Lung (tissue), 11 donors: ENCODE measurements at regions not wholly inside any gene's neighbourhood (a gene's known extent, or its start where the extent isn't known, plus 50 kb on each side); places are given as distances from the start of the nearest gene placed in this dataset.

Experiments
- ATAC-seq: fragments of 200-7000 bp; cut with Tn5 transposase; one replicate; pipeline ENCODE4 v1.9.1; 2020; ENCODE audit warnings: moderate number of reproducible peaks; ENCODE audit not compliant: insufficient read depth, low FRiP score
- DNase-seq, 3 donors: peaks; one replicate each; pipeline ENCODE4 v3.0.0-alpha.2; 2013 to 2017
- H3K27ac ChIP-seq, 2 donors: one replicate each; pipeline ENCODE4 v1.5.1; 2013; ENCODE audit warnings: mild to moderate bottlenecking in 2 of 2, moderate library complexity in 2 of 2, control low read depth in 1 of 2, inconsistent platforms in 1 of 2, low read depth in 1 of 2, low read length in 1 of 2
- H3K27me3 ChIP-seq, 3 donors: one replicate each; pipeline ENCODE4 v1.5.1; 2013; ENCODE audit warnings: low read length in 2 of 3; ENCODE audit not compliant: control insufficient read depth in 3 of 3, insufficient read depth in 3 of 3
- H3K36me3 ChIP-seq, 4 donors: one replicate each; pipeline ENCODE4 v1.5.1; 2013; ENCODE audit warnings: low read length in 4 of 4, mild to moderate bottlenecking in 1 of 4, moderate library complexity in 1 of 4; ENCODE audit not compliant: control insufficient read depth in 4 of 4, insufficient read depth in 4 of 4
- H3K4me1 ChIP-seq, 5 donors: one replicate each; pipeline ENCODE4 v1.5.1; 2013; ENCODE audit warnings: low read length in 5 of 5, mild to moderate bottlenecking in 2 of 5, moderate library complexity in 1 of 5; ENCODE audit not compliant: control insufficient read depth in 5 of 5, insufficient read depth in 5 of 5
- H3K4me3 ChIP-seq: one replicate; pipeline ENCODE4 v1.5.1; 2013; ENCODE audit warnings: mild to moderate bottlenecking, control low read depth, moderate library complexity
- H3K9ac ChIP-seq, 2 donors: one replicate each; pipeline ENCODE4 v1.5.1; 2013; ENCODE audit warnings: low read length in 2 of 2, control low read depth in 1 of 2; ENCODE audit not compliant: insufficient read depth in 1 of 2
- H3K9me3 ChIP-seq, 4 donors: one replicate each; pipeline ENCODE4 v1.5.1; 2013; ENCODE audit warnings: low read length in 3 of 4, mild to moderate bottlenecking in 1 of 4, moderate library complexity in 1 of 4; ENCODE audit not compliant: control insufficient read depth in 4 of 4, insufficient read depth in 3 of 4
- CTCF ChIP-seq: IDR thresholded peaks from 2 replicates; pipeline ENCODE4 v1.5.1; 2012; ENCODE audit warnings: mild to moderate bottlenecking; ENCODE audit errors: control extremely low read depth, extremely low read depth
- WGBS, 2 donors: extraction: QIAGEN DNeasy Blood & Tissue Kit; methylation state at CpG; one replicate each; pipeline ENCODE4 v1.1.7; 2013; 5-methylcytosine and 5-hydroxymethylcytosine counted together
- donor health status: control.
- donor health status: control.
- donor health status: Bipolar disorder and iron deficiency.
- donor health status: healthy.
- donor health status: DM: yes; HTN: yes; CAD: no.

- ATAC-seq (no peak), DNase-seq (no peak)
- Histone ChIP-seq H3K27ac (no peak overlapping the region), H3K36me3 (no peaks in the 10 kb centered on the region), H3K4me1 (no peaks in the 10 kb centered on the region), H3K9ac (no peak overlapping the region), H3K27me3 (peaks cover 3 to 11% (median 3%) of the 10 kb centered on the region in 3 donors), H3K9me3 (peaks cover 0 to 7% (median 0%) of the 10 kb centered on the region in 4 donors), H3K4me3 (no peak overlapping the region)
- no peak for TF ChIP-seq CTCF
- 90 to 97% methylated on average over 2 of the region's 2 CpGs for WGBS, 2 donors
Measured at GRCh38 chr1:18568489-18568888, 62.2 kb upstream of the PAX7 start.

GRCh38 chr1:18569251-18569650, 61.4 kb upstream of the PAX7 start:
- H3K36me3 ChIP-seq: no peaks in the 10 kb centered on the region
- H3K9me3 ChIP-seq: peaks cover 0 to 7% (median 0%) of the 10 kb centered on the region in 4 donors
- DNase-seq (no peak), ATAC-seq (no peak)
- no peak overlapping the region for H3K9ac ChIP-seq
- peaks cover 3 to 11% (median 3%) of the 10 kb centered on the region in 3 donors for H3K27me3 ChIP-seq
- no peaks in the 10 kb centered on the region for H3K4me1 ChIP-seq
- no peak for TF ChIP-seq CTCF
- 77 to 83% methylated on average over 8 of the region's 8 CpGs for WGBS, 2 donors
- no peak overlapping the region for H3K27ac ChIP-seq
- H3K4me3 ChIP-seq: no peak overlapping the region

GRCh38 chr1:18569811-18570545, 60.7 kb upstream of the PAX7 start:
- Histone ChIP-seq H3K9me3 (peaks cover 0 to 7% (median 0%) of the 10 kb centered on the region in 4 donors), H3K27me3 (peaks cover 3 to 6% (median 3%) of the 10 kb centered on the region in 3 donors), H3K9ac (no peak overlapping the region), H3K4me1 (no peaks in the 10 kb centered on the region), H3K4me3 (no peak overlapping the region), H3K27ac (no peak overlapping the region), H3K36me3 (no peaks in the 10 kb centered on the region)
- DNase-seq: no peak
- no peak for ATAC-seq
- whole genome bisulfite sequencing, 2 donors: 68 to 81% methylated on average over 19 of the region's 19 CpGs
- no peak for TF ChIP-seq CTCF
